Tibial nerve (tissue), 4 donors: ENCODE measurements at regions not wholly inside any gene's neighbourhood (a gene's known extent, or its start where the extent isn't known, plus 50 kb on each side); places are given as distances from the start of the nearest gene placed in this dataset.
"Not testable (repeated sequence)": the region's sequence is repeated elsewhere in the genome, so short reads cannot be mapped to it uniquely, and the experiment has no call there.

Experiments used
- DNase-seq, 2 donors: peaks; one replicate each; pipeline ENCODE4 v3.0.0-alpha.2; 2019; ENCODE audit warnings: low spot score in 2 of 2
- H3K27ac ChIP-seq, 4 donors: fragments of 200-600 bp; sonication (generic) in 3 of 4; one replicate each; pipeline ENCODE4 v1.5.1; 2017 to 2019; ENCODE audit warnings: mild to moderate bottlenecking in 1 of 4
- H3K27me3 ChIP-seq, 2 donors: fragments of 200-600 bp; sonication (generic) in 1 of 2; one replicate each; pipeline versions ENCODE4 v1.5.1 to v1.6.0; 2017 to 2019
- H3K36me3 ChIP-seq, 3 donors: fragments of 200-600 bp; sonication (generic); one replicate each; pipeline ENCODE4 v1.5.1; 2018 to 2019
- H3K4me1 ChIP-seq, 4 donors: fragments of 200-600 bp; sonication (generic) in 3 of 4; one replicate each; pipeline ENCODE4 v1.5.1; 2017 to 2019
- H3K4me3 ChIP-seq, 4 donors: fragments of 200-600 bp; sonication (generic) in 3 of 4; one replicate each; pipeline ENCODE4 v1.5.1; 2017 to 2019; ENCODE audit warnings: mild to moderate bottlenecking in 1 of 4, moderate library complexity in 1 of 4
- H3K9me3 ChIP-seq, 4 donors: fragments of 200-600 bp; sonication (generic) in 3 of 4; one replicate each; pipeline ENCODE4 v1.5.1; 2017 to 2019
- CTCF ChIP-seq, 5 experiments: fragments of 200-600 bp in 3 of 5; fragments of 450-650 bp in 2 of 5; sonication (generic) in 3 of 5; IDR thresholded peaks; one replicate each; pipeline ENCODE4 v1.5.1; 2016 to 2019; ENCODE audit warnings: antibody characterized with exemption in 5 of 5, mild to moderate bottlenecking in 3 of 5, moderate library complexity in 2 of 5
- EP300 ChIP-seq, 2 donors: sonication (generic); formaldehyde crosslinking; IDR thresholded peaks; one replicate each; pipeline ENCODE4 v1.6.1; 2017; ENCODE audit warnings: antibody characterized with exemption in 2 of 2, mild to moderate bottlenecking in 1 of 2
- POLR2A ChIP-seq, 2 donors: fragments of 450-650 bp; IDR thresholded peaks; one replicate each; pipeline ENCODE4 v1.6.1; 2017; ENCODE audit warnings: antibody characterized with exemption in 2 of 2, mild to moderate bottlenecking in 2 of 2, moderate library complexity in 2 of 2
- WGBS, 2 donors: methylation state at CpG; one replicate each; pipeline ENCODE4 v1.1.5; 2018; 5-methylcytosine and 5-hydroxymethylcytosine counted together

GRCh38 chr11:10978198-10978597, 120.3 kb upstream of the ZBED5 start:
- H3K27me3 ChIP-seq = no peaks in the 10 kb centered on the region
- H3K36me3 ChIP-seq = no peaks in the 10 kb centered on the region
- TF ChIP-seq POLR2A (IDR thresholded peaks at IDR 0.05) (no peak), CTCF (IDR thresholded peaks at IDR 0.05) (no peak), EP300 (IDR thresholded peaks at IDR 0.05) (no peak)
- DNase-seq = no peak
- no peak overlapping the region for H3K27ac ChIP-seq
- no peaks in the 10 kb centered on the region for H3K4me1 ChIP-seq
- no peak overlapping the region for H3K4me3 ChIP-seq
- peaks cover 0 to 11% (median 0%) of the 10 kb centered on the region in 4 donors for H3K9me3 ChIP-seq
- whole genome bisulfite sequencing, 2 donors = 93 to 98% methylated on average over 1 of the region's 1 CpG

- DNase-seq = no peak
- TF ChIP-seq POLR2A (IDR thresholded peaks at IDR 0.05) (no peak), EP300 (IDR thresholded peaks at IDR 0.05) (peak in 1 of 2 donors; percentile 53), CTCF (IDR thresholded peaks at IDR 0.05) (no peak)
- Histone ChIP-seq H3K4me3 (no peak overlapping the region), H3K9me3 (peaks cover 0 to 6% (median 0%) of the 10 kb centered on the region in 4 donors), H3K36me3 (no peaks in the 10 kb centered on the region), H3K27me3 (no peaks in the 10 kb centered on the region), H3K4me1 (no peaks in the 10 kb centered on the region), H3K27ac (peak overlapping the region in 2 of 4 donors; percentile 31 to 48)
- WGBS, 2 donors = 16 to 25% methylated on average over 2 of the region's 2 CpGs
These were observed 117.5 kb upstream of the ZBED5 start for GRCh38 chr11:10975287-10975721.

GRCh38 chr11:10973416-10973815, 115.6 kb upstream of the ZBED5 start:
- no peak overlapping the region for H3K4me3 ChIP-seq
- no peak for TF ChIP-seq POLR2A (IDR thresholded peaks at IDR 0.05)
- no peak for TF ChIP-seq EP300 (IDR thresholded peaks at IDR 0.05)
- TF ChIP-seq CTCF (IDR thresholded peaks at IDR 0.05) = no peak
- no peak overlapping the region for H3K27ac ChIP-seq
- H3K36me3 ChIP-seq = no peaks in the 10 kb centered on the region
- H3K9me3 ChIP-seq = no peaks in the 10 kb centered on the region
- H3K4me1 ChIP-seq = no peaks in the 10 kb centered on the region
- 31 to 52% methylated on average over 1 of the region's 1 CpG for WGBS, 2 donors
- no peak for DNase-seq
- no peaks in the 10 kb centered on the region for H3K27me3 ChIP-seq

- Histone ChIP-seq H3K4me3 (no peak overlapping the region), H3K36me3 (no peaks in the 10 kb centered on the region), H3K4me1 (no peaks in the 10 kb centered on the region), H3K27ac (no peak overlapping the region), H3K27me3 (no peaks in the 10 kb centered on the region), H3K9me3 (no peaks in the 10 kb centered on the region)
- no peak for DNase-seq
- TF ChIP-seq CTCF (IDR thresholded peaks at IDR 0.05) (no peak), POLR2A (IDR thresholded peaks at IDR 0.05) (no peak), EP300 (IDR thresholded peaks at IDR 0.05) (no peak)
- WGBS, 2 donors = 65 to 72% methylated on average over 3 of the region's 3 CpGs
These were observed 113.1 kb upstream of the ZBED5 start for GRCh38 chr11:10970926-10971325.

- Histone ChIP-seq H3K9me3 (peaks cover 0 to 4% (median 0%) of the 10 kb centered on the region in 4 donors), H3K36me3 (no peaks in the 10 kb centered on the region), H3K4me3 (no peak overlapping the region), H3K4me1 (no peaks in the 10 kb centered on the region), H3K27me3 (no peaks in the 10 kb centered on the region), H3K27ac (no peak overlapping the region)
- DNase-seq = no peak
- 61 to 66% methylated on average over 2 of the region's 2 CpGs for WGBS, 2 donors
- TF ChIP-seq POLR2A (IDR thresholded peaks at IDR 0.05) (no peak), EP300 (IDR thresholded peaks at IDR 0.05) (no peak)
These were observed 111.5 kb upstream of the ZBED5 start for GRCh38 chr11:10969387-10969786.

- peaks cover 0 to 15% (median 2%) of the 10 kb centered on the region in 4 donors for H3K9me3 ChIP-seq
- not testable (repeated sequence) for H3K36me3 ChIP-seq, H3K4me3 ChIP-seq, DNase-seq, H3K27me3 ChIP-seq, H3K4me1 ChIP-seq, H3K27ac ChIP-seq
- WGBS, 2 donors = 47 to 74% methylated on average over 1 of the region's 1 CpG
These were observed 99.0 kb upstream of the ZBED5 start for GRCh38 chr11:10956884-10957283.
